Neural progenitor cell (in vitro differentiated cells): ENCODE measurements at regions not wholly inside any gene's neighbourhood (a gene's known extent, or its start where the extent isn't known, plus 50 kb on each side); places are given as distances from the start of the nearest gene placed in this dataset.

Experiments
- DNase-seq: peaks from one replicate; pipeline ENCODE4 v3.0.0-alpha.2; 2016; ENCODE audit warnings: low spot score
- H2AFZ ChIP-seq: fragments of 200-600 bp; sonication (generic); replicated peaks from 2 replicates; pipeline ENCODE4 v1.6.1; 2016; ENCODE audit warnings: antibody characterized with exemption
- H3F3A ChIP-seq: fragments of 200-600 bp; sonication (generic); 2 replicates; pipeline ENCODE4 v1.6.1; 2016; ENCODE audit warnings: antibody characterized with exemption, low read depth
- H3K27ac ChIP-seq: fragments of 200-600 bp; sonication (generic); 2 replicates; pipeline ENCODE4 v1.5.1; 2016; ENCODE audit warnings: mild to moderate bottlenecking
- H3K27me3 ChIP-seq: fragments of 200-600 bp; sonication (generic); 2 replicates; pipeline ENCODE4 v1.6.1; 2016; ENCODE audit warnings: mild to moderate bottlenecking, moderate library complexity
- H3K36me3 ChIP-seq: fragments of 200-600 bp; sonication (generic); 2 replicates; pipeline ENCODE4 v1.5.1; 2016
- H3K4me1 ChIP-seq: fragments of 200-600 bp; sonication (generic); 2 replicates; pipeline ENCODE4 v1.6.1; 2016; ENCODE audit warnings: mixed run types
- H3K4me2 ChIP-seq: fragments of 200-600 bp; sonication (generic); 2 replicates; pipeline ENCODE4 v1.6.1; 2016
- H3K4me3 ChIP-seq: fragments of 200-600 bp; sonication (generic); 2 replicates; pipeline ENCODE4 v1.5.1; 2016
- H3K79me2 ChIP-seq: fragments of 200-600 bp; sonication (generic); 2 replicates; pipeline ENCODE4 v1.6.1; 2016; ENCODE audit warnings: low read depth
- H3K9ac ChIP-seq: fragments of 200-600 bp; sonication (generic); 2 replicates; pipeline ENCODE4 v1.6.1; 2016
- H3K9me3 ChIP-seq: fragments of 200-600 bp; sonication (generic); 2 replicates; pipeline ENCODE4 v1.5.1; 2016; ENCODE audit warnings: low read depth
- H4K20me1 ChIP-seq: fragments of 200-600 bp; sonication (generic); 2 replicates; pipeline ENCODE4 v1.6.1; 2016; ENCODE audit warnings: low read depth
- H3K27ac Mint-ChIP-seq: 3 replicates; pipeline ENCODE4 v1.8.0; 2021; ENCODE audit warnings: mixed read lengths
- H3K27me3 Mint-ChIP-seq: 2 replicates; pipeline ENCODE4 v1.8.0; 2022; ENCODE audit warnings: low read depth, mild to moderate bottlenecking, inconsistent platforms, moderate library complexity, mixed read lengths; ENCODE audit not compliant: insufficient read depth
- H3K36me3 Mint-ChIP-seq: 3 replicates; pipeline ENCODE4 v1.8.0; 2021; ENCODE audit warnings: mixed read lengths
- H3K4me1 Mint-ChIP-seq: 3 replicates; pipeline ENCODE4 v1.8.0; 2021; ENCODE audit warnings: mixed read lengths
- H3K4me3 Mint-ChIP-seq: 3 replicates; pipeline ENCODE4 v1.8.0; 2021; ENCODE audit warnings: mild to moderate bottlenecking, moderate library complexity, mixed read lengths
- H3K9me3 Mint-ChIP-seq: 3 replicates; pipeline ENCODE4 v1.8.0; 2020; ENCODE audit warnings: mixed read lengths
- EZH2 ChIP-seq: fragments of 200-600 bp; sonication (generic); IDR thresholded peaks from 2 replicates; pipeline ENCODE4 v1.6.1; 2017; ENCODE audit warnings: antibody characterized with exemption, mild to moderate bottlenecking, moderate library complexity
- EZH2phosphoT487 ChIP-seq: fragments of 200-600 bp; sonication (generic); IDR thresholded peaks from 2 replicates; pipeline ENCODE4 v1.6.1; 2017; ENCODE audit warnings: antibody characterized with exemption
- TF ChIP-seq, protein P1 (sequence below): fragments of 200-600 bp; sonication (generic); IDR thresholded peaks from 2 replicates; pipeline ENCODE4 v1.5.1; 2017; ENCODE audit warnings: antibody characterized with exemption, mild to moderate bottlenecking

DNA sequence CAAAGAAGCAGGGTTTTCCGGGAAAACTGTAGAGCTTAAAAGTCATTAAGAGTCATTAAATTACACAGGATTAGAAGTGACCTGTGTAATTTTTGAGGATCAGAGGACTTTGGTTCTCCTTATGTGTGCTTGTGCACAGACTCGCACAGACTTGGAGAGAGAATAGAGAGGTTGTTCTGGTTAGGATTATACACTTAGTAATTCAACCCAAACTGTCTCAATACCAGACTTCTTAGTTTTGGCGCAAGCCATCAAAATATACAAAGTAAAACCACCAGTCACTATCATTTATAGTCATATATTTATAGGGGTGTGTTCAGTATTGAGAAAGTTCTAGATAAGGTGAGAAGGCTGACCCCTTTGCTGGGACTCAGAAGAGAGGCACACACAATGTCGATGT lies 112.3 kb downstream of the HLX start:
- Histone ChIP-seq H2AFZ (no peak overlapping the region), H3K4me2 (no peak overlapping the region), H3K4me1 (peaks cover 15% of the 10 kb centered on the region), H4K20me1 (no peaks in the 10 kb centered on the region), H3K27me3 (no peaks in the 10 kb centered on the region), H3K9ac (no peak overlapping the region), H3K79me2 (no peaks in the 10 kb centered on the region), H3K4me3 (no peak overlapping the region), H3K9me3 (no peaks in the 10 kb centered on the region), H3F3A (no peaks in the 10 kb centered on the region), H3K27ac (no peak overlapping the region), H3K36me3 (no peaks in the 10 kb centered on the region)
- no peaks in the 10 kb centered on the region for H3K36me3 Mint-ChIP-seq
- H3K9me3 Mint-ChIP-seq: no peaks in the 10 kb centered on the region
- peaks cover 23% of the 10 kb centered on the region for H3K4me1 Mint-ChIP-seq
- TF ChIP-seq, protein P1, sequence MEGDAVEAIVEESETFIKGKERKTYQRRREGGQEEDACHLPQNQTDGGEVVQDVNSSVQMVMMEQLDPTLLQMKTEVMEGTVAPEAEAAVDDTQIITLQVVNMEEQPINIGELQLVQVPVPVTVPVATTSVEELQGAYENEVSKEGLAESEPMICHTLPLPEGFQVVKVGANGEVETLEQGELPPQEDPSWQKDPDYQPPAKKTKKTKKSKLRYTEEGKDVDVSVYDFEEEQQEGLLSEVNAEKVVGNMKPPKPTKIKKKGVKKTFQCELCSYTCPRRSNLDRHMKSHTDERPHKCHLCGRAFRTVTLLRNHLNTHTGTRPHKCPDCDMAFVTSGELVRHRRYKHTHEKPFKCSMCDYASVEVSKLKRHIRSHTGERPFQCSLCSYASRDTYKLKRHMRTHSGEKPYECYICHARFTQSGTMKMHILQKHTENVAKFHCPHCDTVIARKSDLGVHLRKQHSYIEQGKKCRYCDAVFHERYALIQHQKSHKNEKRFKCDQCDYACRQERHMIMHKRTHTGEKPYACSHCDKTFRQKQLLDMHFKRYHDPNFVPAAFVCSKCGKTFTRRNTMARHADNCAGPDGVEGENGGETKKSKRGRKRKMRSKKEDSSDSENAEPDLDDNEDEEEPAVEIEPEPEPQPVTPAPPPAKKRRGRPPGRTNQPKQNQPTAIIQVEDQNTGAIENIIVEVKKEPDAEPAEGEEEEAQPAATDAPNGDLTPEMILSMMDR: no peak
- TF ChIP-seq EZH2phosphoT487: no peak
- TF ChIP-seq EZH2: no peak
- H3K27ac Mint-ChIP-seq: no peak overlapping the region
- H3K4me3 Mint-ChIP-seq: no peak overlapping the region
- peaks cover 3% of the 10 kb centered on the region for H3K27me3 Mint-ChIP-seq
- DNase-seq: no peak

DNA sequence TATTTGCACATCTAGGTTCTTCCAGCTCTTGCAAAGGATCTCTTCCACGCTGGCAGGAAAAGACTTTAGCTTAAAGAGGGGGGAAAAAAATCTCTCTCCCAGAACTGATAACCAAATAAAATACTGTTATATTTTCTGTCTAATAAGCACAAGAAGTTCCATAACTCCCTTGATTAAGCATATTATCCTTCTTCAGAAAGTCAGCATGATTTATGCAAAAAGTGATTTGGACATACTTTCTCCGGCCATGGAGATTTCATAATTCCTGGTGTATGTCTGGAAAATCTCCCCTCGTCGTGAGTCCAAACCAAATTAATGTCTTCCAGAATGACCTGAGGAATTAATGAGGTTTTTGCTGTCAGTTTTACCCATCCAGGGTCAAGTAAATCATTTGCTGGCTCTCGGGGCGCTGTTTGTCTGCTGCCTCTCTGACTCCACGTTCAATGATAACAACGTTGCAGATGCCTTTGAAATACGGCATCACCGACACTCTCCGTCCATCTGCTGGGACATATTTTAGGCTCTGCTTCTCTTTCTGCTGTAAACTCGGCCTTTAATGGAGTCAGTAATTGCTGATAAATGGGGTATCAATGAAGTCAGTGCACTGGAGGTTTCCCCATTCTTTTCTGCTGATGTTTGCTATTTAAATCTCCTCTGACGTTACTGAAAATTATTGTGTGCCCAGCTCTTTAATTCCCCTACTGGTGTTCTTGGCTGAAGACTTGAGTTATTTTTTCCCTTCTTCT lies 112.9 kb downstream of the HLX start:
- Mint-ChIP-seq H3K27ac (no peak overlapping the region), H3K27me3 (no peaks in the 10 kb centered on the region), H3K36me3 (no peaks in the 10 kb centered on the region), H3K4me3 (no peak overlapping the region), H3K9me3 (peaks cover 2% of the 10 kb centered on the region), H3K4me1 (peaks cover 23% of the 10 kb centered on the region)
- Histone ChIP-seq H3F3A (no peaks in the 10 kb centered on the region), H3K79me2 (no peaks in the 10 kb centered on the region), H3K27ac (no peak overlapping the region), H3K9me3 (no peaks in the 10 kb centered on the region), H3K4me3 (no peak overlapping the region), H2AFZ (peak overlapping the region; percentile 72), H3K4me2 (peak overlapping the region; percentile 26), H3K36me3 (no peaks in the 10 kb centered on the region), H3K9ac (no peak overlapping the region), H3K27me3 (no peaks in the 10 kb centered on the region), H3K4me1 (peaks cover 15% of the 10 kb centered on the region), H4K20me1 (no peaks in the 10 kb centered on the region)
- TF ChIP-seq, protein P1: no peak
- TF ChIP-seq EZH2: no peak
- TF ChIP-seq EZH2phosphoT487: no peak
- no peak for DNase-seq

DNA sequence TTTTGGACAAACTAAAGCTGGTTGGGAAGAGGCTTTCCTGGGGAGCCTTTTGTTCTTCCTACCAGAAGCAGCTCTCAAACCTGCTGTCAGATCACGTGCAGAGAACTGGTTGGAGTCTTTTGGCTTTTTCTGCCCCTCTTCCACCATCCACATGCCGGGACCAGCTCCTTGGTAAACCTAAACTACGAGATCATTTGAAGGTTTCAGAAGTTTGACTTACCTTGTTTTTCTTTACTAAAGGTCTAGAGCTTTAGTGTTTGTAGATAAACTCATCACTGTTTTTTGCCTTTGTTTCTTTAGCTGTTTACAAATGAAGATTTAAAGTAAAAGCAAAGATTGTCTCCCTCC lies 113.4 kb downstream of the HLX start:
- peaks cover 2% of the 10 kb centered on the region for H3K9me3 Mint-ChIP-seq
- TF ChIP-seq, protein P1: no peak
- TF ChIP-seq EZH2 (no peak), EZH2phosphoT487 (no peak)

More for the DNA sequence above, 113.4 kb downstream of the HLX start:
- H3K9ac ChIP-seq: no peak overlapping the region
- no peaks in the 10 kb centered on the region for H3K36me3 ChIP-seq
- H3K4me1 Mint-ChIP-seq: peaks cover 23% of the 10 kb centered on the region
- peak overlapping the region; percentile 26 for H3K4me2 ChIP-seq
- H3K4me3 Mint-ChIP-seq: no peak overlapping the region
- peaks cover 15% of the 10 kb centered on the region for H3K4me1 ChIP-seq
- no peaks in the 10 kb centered on the region for H3K79me2 ChIP-seq
- H3K27ac Mint-ChIP-seq: no peak overlapping the region
- no peaks in the 10 kb centered on the region for H3K9me3 ChIP-seq
- peak overlapping the region; percentile 72 for H2AFZ ChIP-seq
- no peak overlapping the region for H3K4me3 ChIP-seq
- no peaks in the 10 kb centered on the region for H3K36me3 Mint-ChIP-seq
- H3F3A ChIP-seq: no peaks in the 10 kb centered on the region
- H3K27me3 Mint-ChIP-seq: no peaks in the 10 kb centered on the region
- DNase-seq: peak; percentile 25
- no peaks in the 10 kb centered on the region for H4K20me1 ChIP-seq
- H3K27me3 ChIP-seq: no peaks in the 10 kb centered on the region
- no peak overlapping the region for H3K27ac ChIP-seq
